ENCODE measurements at regions not wholly inside any gene's neighbourhood (a gene's known extent, or its start where the extent isn't known, plus 50 kb on each side); places are given as distances from the start of the nearest gene placed in this dataset.

- FAIRE-seq: no peak
- Histone ChIP-seq H3K4me3 (replicated peaks in 1 of 3; ENCODE audit: insufficient read depth in 1 of 3, low read depth in 2 of 3, low read length in 3 of 3) (no peak overlapping the region), H4K20me1 (ENCODE audit: insufficient read depth, low read length) (no peaks in the 10 kb centered on the region), H2AFZ (ENCODE audit: low read length) (no peak overlapping the region), H3K4me2 (ENCODE audit: low read depth, low read length) (no peak overlapping the region), H3K9ac (ENCODE audit: insufficient read depth, low read depth, low read length) (no peak overlapping the region), H3K36me3 (replicated peaks in 1 of 2; ENCODE audit: control insufficient read depth in 1 of 2, insufficient read depth in 2 of 2, low read length in 2 of 2) (no peaks in the 10 kb centered on the region), H3K4me1 (ENCODE audit: insufficient read depth, low read length) (peaks cover 63% of the 10 kb centered on the region), H3K9me3 (ENCODE audit: low read length) (no peaks in the 10 kb centered on the region), H3K27me3 (ENCODE audit: control insufficient read depth in 1 of 2, insufficient read depth in 2 of 2, low read length in 2 of 2) (no peaks in the 10 kb centered on the region), H3K79me2 (ENCODE audit: insufficient read depth, low read length) (no peaks in the 10 kb centered on the region), H3K27ac (ENCODE audit: extremely low read length, insufficient read depth, low read length) (no peak overlapping the region)
- BruUV-seq (replicated peaks): no TSS peak
- 56% methylated on average over 2 of the region's 2 CpGs for WGBS (ENCODE audit: low lambda C conversion rate)
- in situ Hi-C loops (cut with HindIII; ENCODE audit: extremely low pct_ligation_motif_present, low pct_unique_long_range_greater_than_20kb) (no loop called here), intact Hi-C loops (cut with micrococcal nuclease; ENCODE audit: unreplicated experiment) (no loop called here)
- no peak for ATAC-seq
- DNase-seq (ENCODE audit: low spot score): no peak
- CTCF ChIA-PET (ENCODE audit: low intra/inter-chr PET ratio, low total read pairs): no interaction called here
- POLR2A ChIA-PET: no interaction called here
- TF ChIP-seq RFXAP (CRISPR knock-in tag; IDR thresholded peaks at IDR 0.05; ENCODE audit: borderline replicate concordance) (no peak), MIER3 (CRISPR knock-in tag; IDR thresholded peaks at IDR 0.05; ENCODE audit: borderline replicate concordance) (no peak), ZNF367 (CRISPR knock-in tag; IDR thresholded peaks at IDR 0.05; ENCODE audit: borderline replicate concordance) (no peak), ZNF710 (CRISPR knock-in tag; IDR thresholded peaks at IDR 0.05; ENCODE audit: borderline replicate concordance) (no peak), ETV6 (CRISPR knock-in tag; conservative IDR thresholded peaks at IDR 0.05) (no peak), NFIC (IDR thresholded peaks at IDR 0.05; ENCODE audit: low read length) (no peak), ZNF747 (CRISPR knock-in tag; IDR thresholded peaks at IDR 0.05; ENCODE audit: borderline replicate concordance) (no peak), NR2C2 (CRISPR knock-in tag; IDR thresholded peaks at IDR 0.05; ENCODE audit: borderline replicate concordance) (no peak), ZNF24 (IDR thresholded peaks at IDR 0.05) (no peak), CCDC6 (CRISPR knock-in tag; IDR thresholded peaks at IDR 0.05) (no peak), SUZ12 (IDR thresholded peaks at IDR 0.05; ENCODE audit: low read depth, low read length) (no peak), THRA (CRISPR knock-in tag; IDR thresholded peaks at IDR 0.05; ENCODE audit: borderline replicate concordance) (no peak), GATA4 (IDR thresholded peaks at IDR 0.05; ENCODE audit: borderline replicate concordance, low read depth) (no peak)
- TF ChIP-seq, protein P1, sequence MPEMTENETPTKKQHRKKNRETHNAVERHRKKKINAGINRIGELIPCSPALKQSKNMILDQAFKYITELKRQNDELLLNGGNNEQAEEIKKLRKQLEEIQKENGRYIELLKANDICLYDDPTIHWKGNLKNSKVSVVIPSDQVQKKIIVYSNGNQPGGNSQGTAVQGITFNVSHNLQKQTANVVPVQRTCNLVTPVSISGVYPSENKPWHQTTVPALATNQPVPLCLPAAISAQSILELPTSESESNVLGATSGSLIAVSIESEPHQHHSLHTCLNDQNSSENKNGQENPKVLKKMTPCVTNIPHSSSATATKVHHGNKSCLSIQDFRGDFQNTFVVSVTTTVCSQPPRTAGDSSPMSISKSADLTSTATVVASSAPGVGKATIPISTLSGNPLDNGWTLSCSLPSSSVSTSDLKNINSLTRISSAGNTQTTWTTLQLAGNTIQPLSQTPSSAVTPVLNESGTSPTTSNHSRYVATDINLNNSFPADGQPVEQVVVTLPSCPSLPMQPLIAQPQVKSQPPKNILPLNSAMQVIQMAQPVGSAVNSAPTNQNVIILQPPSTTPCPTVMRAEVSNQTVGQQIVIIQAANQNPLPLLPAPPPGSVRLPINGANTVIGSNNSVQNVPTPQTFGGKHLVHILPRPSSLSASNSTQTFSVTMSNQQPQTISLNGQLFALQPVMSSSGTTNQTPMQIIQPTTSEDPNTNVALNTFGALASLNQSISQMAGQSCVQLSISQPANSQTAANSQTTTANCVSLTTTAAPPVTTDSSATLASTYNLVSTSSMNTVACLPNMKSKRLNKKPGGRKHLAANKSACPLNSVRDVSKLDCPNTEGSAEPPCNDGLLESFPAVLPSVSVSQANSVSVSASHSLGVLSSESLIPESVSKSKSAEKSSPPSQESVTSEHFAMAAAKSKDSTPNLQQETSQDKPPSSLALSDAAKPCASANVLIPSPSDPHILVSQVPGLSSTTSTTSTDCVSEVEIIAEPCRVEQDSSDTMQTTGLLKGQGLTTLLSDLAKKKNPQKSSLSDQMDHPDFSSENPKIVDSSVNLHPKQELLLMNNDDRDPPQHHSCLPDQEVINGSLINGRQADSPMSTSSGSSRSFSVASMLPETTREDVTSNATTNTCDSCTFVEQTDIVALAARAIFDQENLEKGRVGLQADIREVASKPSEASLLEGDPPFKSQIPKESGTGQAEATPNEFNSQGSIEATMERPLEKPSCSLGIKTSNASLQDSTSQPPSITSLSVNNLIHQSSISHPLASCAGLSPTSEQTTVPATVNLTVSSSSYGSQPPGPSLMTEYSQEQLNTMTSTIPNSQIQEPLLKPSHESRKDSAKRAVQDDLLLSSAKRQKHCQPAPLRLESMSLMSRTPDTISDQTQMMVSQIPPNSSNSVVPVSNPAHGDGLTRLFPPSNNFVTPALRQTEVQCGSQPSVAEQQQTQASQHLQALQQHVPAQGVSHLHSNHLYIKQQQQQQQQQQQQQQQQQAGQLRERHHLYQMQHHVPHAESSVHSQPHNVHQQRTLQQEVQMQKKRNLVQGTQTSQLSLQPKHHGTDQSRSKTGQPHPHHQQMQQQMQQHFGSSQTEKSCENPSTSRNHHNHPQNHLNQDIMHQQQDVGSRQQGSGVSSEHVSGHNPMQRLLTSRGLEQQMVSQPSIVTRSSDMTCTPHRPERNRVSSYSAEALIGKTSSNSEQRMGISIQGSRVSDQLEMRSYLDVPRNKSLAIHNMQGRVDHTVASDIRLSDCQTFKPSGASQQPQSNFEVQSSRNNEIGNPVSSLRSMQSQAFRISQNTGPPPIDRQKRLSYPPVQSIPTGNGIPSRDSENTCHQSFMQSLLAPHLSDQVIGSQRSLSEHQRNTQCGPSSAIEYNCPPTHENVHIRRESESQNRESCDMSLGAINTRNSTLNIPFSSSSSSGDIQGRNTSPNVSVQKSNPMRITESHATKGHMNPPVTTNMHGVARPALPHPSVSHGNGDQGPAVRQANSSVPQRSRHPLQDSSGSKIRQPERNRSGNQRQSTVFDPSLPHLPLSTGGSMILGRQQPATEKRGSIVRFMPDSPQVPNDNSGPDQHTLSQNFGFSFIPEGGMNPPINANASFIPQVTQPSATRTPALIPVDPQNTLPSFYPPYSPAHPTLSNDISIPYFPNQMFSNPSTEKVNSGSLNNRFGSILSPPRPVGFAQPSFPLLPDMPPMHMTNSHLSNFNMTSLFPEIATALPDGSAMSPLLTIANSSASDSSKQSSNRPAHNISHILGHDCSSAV (CRISPR knock-in tag; IDR thresholded peaks at IDR 0.05; ENCODE audit: borderline replicate concordance): no peak
Observed at GRCh38 chr1:55420026-55420425, 204.9 kb upstream of the USP24 start.
